ENCODE measurements at regions not wholly inside any gene's neighbourhood (a gene's known extent, or its start where the extent isn't known, plus 50 kb on each side); places are given as distances from the start of the nearest gene placed in this dataset.

DNA sequence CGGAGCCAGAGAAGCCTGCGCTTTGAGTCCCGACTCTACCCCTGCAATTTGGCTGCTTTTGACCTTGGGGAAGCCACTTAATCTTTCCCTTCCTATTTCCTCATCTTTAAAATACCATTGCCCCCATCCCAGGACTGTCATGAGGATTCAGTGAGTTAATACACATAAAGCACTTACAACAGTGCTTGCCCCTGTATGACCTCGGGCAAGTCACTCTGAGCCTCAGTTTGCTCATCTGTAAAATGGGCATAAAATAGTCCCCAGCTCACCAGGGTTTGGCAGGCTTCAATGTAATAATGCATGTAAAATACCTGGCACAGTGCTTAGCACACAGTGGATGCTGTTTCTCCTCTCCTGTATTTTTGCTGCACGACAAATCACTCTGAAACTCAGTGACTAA, 278.7 kb upstream of the PWP1 start:
- Histone ChIP-seq H3K9me3 (ENCODE audit: control insufficient read depth, low read length) (no peaks in the 10 kb centered on the region), H3K4me1 (no peaks in the 10 kb centered on the region), H3K36me3 (ENCODE audit: control insufficient read depth, insufficient read depth, low read length) (no peaks in the 10 kb centered on the region), H3K4me3 (ENCODE audit: low read depth, low read length) (no peak overlapping the region), H3K9ac (no peak overlapping the region), H3K4me2 (ENCODE audit: low read length) (no peak overlapping the region), H3K79me2 (peaks cover 82% of the 10 kb centered on the region), H3K27me3 (ENCODE audit: control insufficient read depth, insufficient read depth, low read length) (no peaks in the 10 kb centered on the region), H2AFZ (no peak overlapping the region), H3K27ac (no peak overlapping the region)
- TF ChIP-seq, protein P1, sequence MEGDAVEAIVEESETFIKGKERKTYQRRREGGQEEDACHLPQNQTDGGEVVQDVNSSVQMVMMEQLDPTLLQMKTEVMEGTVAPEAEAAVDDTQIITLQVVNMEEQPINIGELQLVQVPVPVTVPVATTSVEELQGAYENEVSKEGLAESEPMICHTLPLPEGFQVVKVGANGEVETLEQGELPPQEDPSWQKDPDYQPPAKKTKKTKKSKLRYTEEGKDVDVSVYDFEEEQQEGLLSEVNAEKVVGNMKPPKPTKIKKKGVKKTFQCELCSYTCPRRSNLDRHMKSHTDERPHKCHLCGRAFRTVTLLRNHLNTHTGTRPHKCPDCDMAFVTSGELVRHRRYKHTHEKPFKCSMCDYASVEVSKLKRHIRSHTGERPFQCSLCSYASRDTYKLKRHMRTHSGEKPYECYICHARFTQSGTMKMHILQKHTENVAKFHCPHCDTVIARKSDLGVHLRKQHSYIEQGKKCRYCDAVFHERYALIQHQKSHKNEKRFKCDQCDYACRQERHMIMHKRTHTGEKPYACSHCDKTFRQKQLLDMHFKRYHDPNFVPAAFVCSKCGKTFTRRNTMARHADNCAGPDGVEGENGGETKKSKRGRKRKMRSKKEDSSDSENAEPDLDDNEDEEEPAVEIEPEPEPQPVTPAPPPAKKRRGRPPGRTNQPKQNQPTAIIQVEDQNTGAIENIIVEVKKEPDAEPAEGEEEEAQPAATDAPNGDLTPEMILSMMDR (IDR thresholded peaks at IDR 0.05) = no peak

DNA sequence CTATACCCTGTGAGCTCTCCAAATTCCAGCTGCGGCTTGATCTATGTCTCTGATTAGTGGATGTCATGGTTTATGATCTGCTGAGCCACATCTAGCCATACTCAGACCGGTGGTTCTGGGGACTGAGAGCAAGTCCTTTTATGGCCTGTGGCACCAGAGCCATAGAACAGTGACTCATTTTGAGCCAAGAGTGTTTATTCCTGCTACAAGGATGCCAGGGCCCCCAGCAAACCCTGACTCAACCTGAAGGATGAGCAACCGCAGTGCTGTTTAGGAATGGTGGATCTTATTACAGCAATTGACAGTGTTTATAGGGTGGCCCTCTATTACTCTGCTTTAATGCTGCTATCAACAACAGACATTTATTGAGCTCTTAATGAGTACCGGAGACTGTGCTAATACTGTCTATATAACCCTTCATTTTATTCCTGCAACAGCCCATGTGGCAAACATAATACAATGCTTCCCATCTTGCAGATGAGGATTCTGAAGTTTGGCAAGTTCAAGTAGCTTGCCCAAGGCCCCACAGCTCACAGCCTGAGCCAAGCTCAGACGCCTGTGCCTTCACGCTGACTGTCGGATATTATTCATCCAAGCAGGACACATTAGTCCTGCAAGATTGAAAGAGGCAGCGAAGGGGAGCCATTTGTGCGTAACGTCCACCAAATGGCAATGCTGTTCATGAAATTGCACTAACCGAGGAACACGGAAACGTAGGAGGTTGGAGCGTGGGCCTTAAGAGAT, 273.6 kb upstream of the PWP1 start:
- no peak overlapping the region for H3K4me2 ChIP-seq (ENCODE audit: low read length)
- H3K27ac ChIP-seq = no peak overlapping the region
- H3K4me1 ChIP-seq = no peaks in the 10 kb centered on the region

DNA sequence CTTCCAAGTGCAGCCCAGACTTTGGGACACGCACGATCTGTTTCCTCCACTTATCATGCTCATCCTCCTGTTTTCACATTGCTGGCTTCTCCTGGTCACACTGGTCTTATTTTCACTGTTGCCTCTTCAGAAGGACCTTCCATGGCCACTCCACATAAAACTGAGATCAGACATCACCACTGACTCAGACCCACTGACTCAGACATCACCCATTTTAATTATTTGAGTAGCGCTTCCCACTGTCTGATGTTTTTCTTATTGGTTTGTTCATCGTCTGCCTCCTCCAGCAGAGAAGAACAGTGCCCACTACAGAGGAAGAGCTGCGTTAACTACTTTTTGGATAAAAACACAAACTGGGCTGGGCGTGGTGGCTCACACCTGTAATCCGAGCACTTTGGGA, 270.5 kb upstream of the PWP1 start:
- no peaks in the 10 kb centered on the region for H3K9me3 ChIP-seq (ENCODE audit: control insufficient read depth, low read length)
- H3K4me2 ChIP-seq (ENCODE audit: low read length) = no peak overlapping the region
- H3K79me2 ChIP-seq = peaks cover 75% of the 10 kb centered on the region
- no peaks in the 10 kb centered on the region for H3K36me3 ChIP-seq (ENCODE audit: control insufficient read depth, insufficient read depth, low read length)
- H3K4me3 ChIP-seq (ENCODE audit: low read depth, low read length) = no peak overlapping the region
- TF ChIP-seq, protein P1 (IDR thresholded peaks at IDR 0.05) = no peak
- no peak overlapping the region for H2AFZ ChIP-seq
- no peak overlapping the region for H3K27ac ChIP-seq
- H3K9ac ChIP-seq = no peak overlapping the region
- H3K4me1 ChIP-seq = peaks cover 8% of the 10 kb centered on the region
- H3K27me3 ChIP-seq (ENCODE audit: control insufficient read depth, insufficient read depth, low read length) = no peaks in the 10 kb centered on the region

More for the DNA sequence above, 273.6 kb upstream of the PWP1 start:
- TF ChIP-seq, protein P1 (IDR thresholded peaks at IDR 0.05) = no peak
- H3K79me2 ChIP-seq = peaks cover 70% of the 10 kb centered on the region
- no peak overlapping the region for H3K4me3 ChIP-seq (ENCODE audit: low read depth, low read length)
- H2AFZ ChIP-seq = no peak overlapping the region
- no peak overlapping the region for H3K9ac ChIP-seq
- H3K9me3 ChIP-seq (ENCODE audit: control insufficient read depth, low read length) = no peaks in the 10 kb centered on the region
- no peaks in the 10 kb centered on the region for H3K27me3 ChIP-seq (ENCODE audit: control insufficient read depth, insufficient read depth, low read length)
- H3K36me3 ChIP-seq (ENCODE audit: control insufficient read depth, insufficient read depth, low read length) = no peaks in the 10 kb centered on the region

DNA sequence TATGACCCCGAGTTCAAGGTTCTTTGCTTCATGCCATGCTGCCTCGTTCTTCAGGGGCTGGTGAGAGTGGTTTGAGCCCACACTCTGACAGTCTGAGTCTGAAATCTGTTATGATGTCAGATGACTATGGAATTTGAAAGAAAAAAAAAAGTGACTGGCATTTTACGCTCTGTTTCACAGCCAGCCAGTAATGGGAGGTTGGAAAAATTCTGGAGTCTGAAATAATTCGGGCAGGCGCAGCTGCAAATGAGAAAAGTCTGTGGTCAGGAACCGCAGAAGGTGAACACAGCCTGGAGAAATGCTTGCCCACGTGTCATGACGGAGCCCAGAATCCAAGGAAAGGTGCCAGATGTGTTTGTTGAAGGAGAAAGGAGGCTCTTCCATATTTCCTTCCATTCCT, 269.8 kb upstream of the PWP1 start:
- H3K27ac ChIP-seq = no peak overlapping the region
- H3K4me1 ChIP-seq = peaks cover 8% of the 10 kb centered on the region
- peaks cover 72% of the 10 kb centered on the region for H3K79me2 ChIP-seq
- H3K9ac ChIP-seq = no peak overlapping the region
- H3K27me3 ChIP-seq (ENCODE audit: control insufficient read depth, insufficient read depth, low read length) = no peaks in the 10 kb centered on the region
- H2AFZ ChIP-seq = no peak overlapping the region
- H3K36me3 ChIP-seq (ENCODE audit: control insufficient read depth, insufficient read depth, low read length) = no peaks in the 10 kb centered on the region
- no peaks in the 10 kb centered on the region for H3K9me3 ChIP-seq (ENCODE audit: control insufficient read depth, low read length)
- TF ChIP-seq, protein P1 (IDR thresholded peaks at IDR 0.05) = no peak
- no peak overlapping the region for H3K4me3 ChIP-seq (ENCODE audit: low read depth, low read length)
- H3K4me2 ChIP-seq (ENCODE audit: low read length) = no peak overlapping the region

DNA sequence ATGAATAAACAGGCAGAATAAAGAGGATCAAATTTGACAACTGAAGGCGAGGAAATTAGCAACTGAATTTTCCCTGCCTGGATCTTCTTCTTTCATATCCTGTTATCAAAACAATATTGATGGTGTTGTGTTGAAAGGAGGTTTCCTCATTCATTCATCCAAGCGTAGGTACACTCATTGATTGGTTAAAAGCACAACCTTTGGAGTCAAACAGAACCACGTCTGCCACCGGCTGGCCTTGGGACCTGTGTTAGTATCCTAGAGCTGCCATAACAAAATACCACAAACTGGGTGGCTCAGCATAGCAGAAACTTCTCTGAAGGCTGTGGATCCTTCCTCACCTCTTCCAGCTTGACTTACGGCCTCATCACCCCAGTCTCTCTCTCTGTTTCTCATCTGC, 268.6 kb upstream of the PWP1 start:
- TF ChIP-seq, protein P1 (IDR thresholded peaks at IDR 0.05) = no peak
- Histone ChIP-seq H3K27ac (no peak overlapping the region), H3K4me1 (peaks cover 8% of the 10 kb centered on the region), H3K4me2 (ENCODE audit: low read length) (no peak overlapping the region), H3K79me2 (peaks cover 65% of the 10 kb centered on the region), H3K27me3 (ENCODE audit: control insufficient read depth, insufficient read depth, low read length) (no peaks in the 10 kb centered on the region), H2AFZ (no peak overlapping the region), H3K4me3 (ENCODE audit: low read depth, low read length) (no peak overlapping the region), H3K36me3 (ENCODE audit: control insufficient read depth, insufficient read depth, low read length) (no peaks in the 10 kb centered on the region), H3K9ac (no peak overlapping the region), H3K9me3 (ENCODE audit: control insufficient read depth, low read length) (no peaks in the 10 kb centered on the region)
